H9 (cell line): ENCODE measurements at regions not wholly inside any gene's neighbourhood (a gene's known extent, or its start where the extent isn't known, plus 50 kb on each side); places are given as distances from the start of the nearest gene placed in this dataset.

Source experiments
- DNase-seq: peaks from one replicate; pipeline ENCODE4 v3.0.0-alpha.2; 2017
- H2AFZ ChIP-seq: one replicate; pipeline ENCODE4 v1.6.1; 2013; ENCODE audit warnings: mild to moderate bottlenecking, low read length, control low read depth, moderate library complexity
- H2AK5ac ChIP-seq: 2 replicates; pipeline ENCODE4 v1.6.1; 2013; ENCODE audit warnings: low read length, control low read depth, mixed read lengths; ENCODE audit not compliant: insufficient read length
- H2BK120ac ChIP-seq: one replicate; pipeline ENCODE4 v1.6.1; 2013; ENCODE audit warnings: low read depth, mild to moderate bottlenecking, low read length, control low read depth, inconsistent platforms; ENCODE audit not compliant: poor library complexity, severe bottlenecking
- H2BK12ac ChIP-seq: 2 replicates; pipeline ENCODE4 v1.6.1; 2013; ENCODE audit warnings: low read length, control low read depth, mixed read lengths, low read depth; ENCODE audit not compliant: insufficient read length
- H2BK15ac ChIP-seq: 2 replicates; pipeline ENCODE4 v1.6.1; 2013; ENCODE audit warnings: low read depth, low read length, control low read depth
- H2BK20ac ChIP-seq: one replicate; pipeline ENCODE4 v1.6.1; 2013; ENCODE audit warnings: low read depth, mild to moderate bottlenecking, low read length, control low read depth, inconsistent platforms; ENCODE audit not compliant: poor library complexity, severe bottlenecking
- H2BK5ac ChIP-seq: 2 replicates; pipeline ENCODE4 v1.6.1; 2013; ENCODE audit warnings: low read length, control low read depth, mixed read lengths; ENCODE audit not compliant: insufficient read length
- H3K14ac ChIP-seq: 2 replicates; pipeline ENCODE4 v1.6.1; 2013; ENCODE audit warnings: low read length, control low read depth; ENCODE audit not compliant: insufficient read depth
- H3K18ac ChIP-seq: 2 replicates; pipeline ENCODE4 v1.6.1; 2013; ENCODE audit warnings: low read depth, mild to moderate bottlenecking, mixed read lengths, low read length, control low read depth; ENCODE audit not compliant: insufficient read length
- H3K23ac ChIP-seq: 2 replicates; pipeline ENCODE4 v1.6.1; 2013; ENCODE audit warnings: low read length, control low read depth, mixed read lengths, low read depth; ENCODE audit not compliant: insufficient read length
- H3K23me2 ChIP-seq: 2 replicates; pipeline ENCODE4 v1.6.1; 2013; ENCODE audit warnings: low read depth, mild to moderate bottlenecking, mixed read lengths, low read length, control low read depth; ENCODE audit not compliant: insufficient read length, poor library complexity, severe bottlenecking
- H3K27ac ChIP-seq: 2 replicates; pipeline ENCODE4 v1.5.1; 2013; ENCODE audit warnings: low read length, control low read depth, mixed read lengths, low read depth; ENCODE audit not compliant: insufficient read length
- H3K27me3 ChIP-seq: 2 replicates; pipeline ENCODE4 v1.6.1; 2013; ENCODE audit warnings: low read length, control low read depth, inconsistent platforms; ENCODE audit not compliant: insufficient read depth
- H3K4ac ChIP-seq: 2 replicates; pipeline ENCODE4 v1.6.1; 2013; ENCODE audit warnings: low read depth, mild to moderate bottlenecking, control low read depth, inconsistent platforms, low read length, moderate library complexity
- H3K4me1 ChIP-seq: 2 replicates; pipeline ENCODE4 v1.6.1; 2013; ENCODE audit warnings: low read length, control low read depth, inconsistent platforms; ENCODE audit not compliant: insufficient read depth
- H3K4me2 ChIP-seq: 2 replicates; pipeline ENCODE4 v1.6.1; 2013; ENCODE audit warnings: low read length, control low read depth, mixed read lengths; ENCODE audit not compliant: insufficient read length, insufficient read depth
- H3K56ac ChIP-seq: 2 replicates; pipeline ENCODE4 v1.6.1; 2013; ENCODE audit warnings: low read depth, mild to moderate bottlenecking, mixed read lengths, low read length, control low read depth; ENCODE audit not compliant: insufficient read length
- H3K79me1 ChIP-seq: 2 replicates; pipeline ENCODE4 v1.6.1; 2013; ENCODE audit warnings: low read depth, mild to moderate bottlenecking, moderate library complexity, low read length, control low read depth, inconsistent platforms; ENCODE audit not compliant: insufficient read depth, poor library complexity, severe bottlenecking
- H3K79me2 ChIP-seq: 2 replicates; pipeline ENCODE4 v1.6.1; 2013; ENCODE audit warnings: low read length, control low read depth, inconsistent platforms; ENCODE audit not compliant: insufficient read depth
- H3K9ac ChIP-seq: 2 replicates; pipeline ENCODE4 v1.6.1; 2013; ENCODE audit warnings: low read length, control low read depth, mixed read lengths; ENCODE audit not compliant: insufficient read length; ENCODE audit errors: extremely low read depth
- H3K9me3 ChIP-seq: one replicate; pipeline ENCODE4 v1.6.1; 2013; ENCODE audit warnings: low read depth, low read length, inconsistent platforms; ENCODE audit not compliant: control insufficient read depth
- H3T11ph ChIP-seq: one replicate; pipeline ENCODE4 v1.6.1; 2013; ENCODE audit warnings: mild to moderate bottlenecking, low read length, control low read depth, inconsistent platforms
- H4K20me1 ChIP-seq: one replicate; pipeline ENCODE4 v1.6.1; 2013; ENCODE audit not compliant: control insufficient read depth, insufficient read length, insufficient read depth
- H4K5ac ChIP-seq: 2 replicates; pipeline ENCODE4 v1.6.1; 2013; ENCODE audit warnings: low read depth, mild to moderate bottlenecking, mixed read lengths, low read length, control low read depth; ENCODE audit not compliant: insufficient read length
- H4K8ac ChIP-seq: replicated peaks from 2 replicates; pipeline ENCODE4 v1.6.1; 2013; ENCODE audit warnings: low read length, control low read depth, mixed read lengths, low read depth; ENCODE audit not compliant: insufficient read length
- H4K91ac ChIP-seq: 2 replicates; pipeline ENCODE4 v1.6.1; 2013; ENCODE audit warnings: low read depth, mild to moderate bottlenecking, moderate library complexity, mixed read lengths, low read length, control low read depth; ENCODE audit not compliant: insufficient read length
- H3K27ac Mint-ChIP-seq, 3 experiments: 2 replicates in 2 of 3; 3 replicates in 1 of 3; pipeline ENCODE4 v1.8.0; 2020 to 2021; ENCODE audit warnings: mixed read lengths in 3 of 3, mild to moderate bottlenecking in 1 of 3, moderate library complexity in 1 of 3
- H3K27me3 Mint-ChIP-seq: 2 replicates; pipeline ENCODE4 v1.8.0; 2021; ENCODE audit warnings: low read depth, mild to moderate bottlenecking, moderate library complexity, mixed read lengths
- H3K36me3 Mint-ChIP-seq, 3 experiments: 2 replicates in 2 of 3; 3 replicates in 1 of 3; pipeline ENCODE4 v1.8.0; 2020 to 2021; ENCODE audit warnings: low read depth in 3 of 3, mixed read lengths in 3 of 3; ENCODE audit not compliant: insufficient read depth in 1 of 3
- H3K4me1 Mint-ChIP-seq, 2 experiments: 2 replicates each; pipeline ENCODE4 v1.8.0; 2020; ENCODE audit warnings: mixed read lengths in 2 of 2
- H3K4me3 Mint-ChIP-seq, 2 experiments: 2 replicates in 1 of 2; 3 replicates in 1 of 2; pipeline ENCODE4 v1.8.0; 2020 to 2021; ENCODE audit warnings: mild to moderate bottlenecking in 2 of 2, mixed read lengths in 2 of 2, moderate library complexity in 1 of 2
- H3K9me3 Mint-ChIP-seq, 2 experiments: 2 replicates in 1 of 2; 3 replicates in 1 of 2; pipeline ENCODE4 v1.8.0; 2020; ENCODE audit warnings: mild to moderate bottlenecking in 2 of 2, mixed read lengths in 2 of 2, moderate library complexity in 1 of 2
- WGBS: extraction: QIAGEN DNeasy Blood & Tissue Kit; methylation state at CpG from one replicate; pipeline ENCODE4 v1.1.7; 2013; ENCODE audit warnings: missing lambda C conversion rate, low lambda C conversion rate, mixed read lengths; ENCODE audit not compliant: insufficient read length; ENCODE audit errors: extremely low coverage; 5-methylcytosine and 5-hydroxymethylcytosine counted together
- TF ChIP-seq, protein P1 (sequence below): fragments of 200-600 bp; sonication (generic); conservative IDR thresholded peaks from 3 replicates; pipeline ENCODE4 v1.8.0; 2021; ENCODE audit warnings: antibody characterized with exemption, mild to moderate bottlenecking

DNA sequence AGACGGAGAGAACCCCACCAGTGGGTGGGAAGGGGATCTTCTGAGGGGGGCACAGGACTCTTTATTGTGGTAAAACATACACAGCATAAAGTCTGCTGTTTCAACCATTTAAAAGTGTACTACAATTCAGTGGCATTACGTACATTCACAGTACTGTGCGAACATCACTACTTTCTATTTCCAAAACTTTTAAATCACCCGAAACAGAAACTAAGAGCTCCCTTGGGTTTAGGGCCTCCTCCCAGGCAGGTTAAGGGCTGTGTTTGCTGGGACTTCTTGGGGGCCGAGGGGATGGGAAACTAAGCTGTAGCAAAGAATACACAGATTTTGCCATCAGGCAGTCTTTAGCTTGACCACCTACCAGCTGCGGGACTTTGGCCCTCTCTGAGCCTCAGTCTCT is 242.0 kb downstream of the HAUS1 start:
- H3T11ph ChIP-seq: no peak overlapping the region
- no peak overlapping the region for H2BK5ac ChIP-seq
- no peaks in the 10 kb centered on the region for H3K23me2 ChIP-seq
- no peaks in the 10 kb centered on the region for H4K20me1 ChIP-seq
- no peaks in the 10 kb centered on the region for H3K9me3 ChIP-seq
- H3K27ac ChIP-seq: no peak overlapping the region
- H3K23ac ChIP-seq: no peak overlapping the region
- no peak overlapping the region for H4K91ac ChIP-seq
- H3K27me3 ChIP-seq: no peaks in the 10 kb centered on the region
- H3K4me1 Mint-ChIP-seq: peaks cover 14 to 32% of the 10 kb centered on the region in 2 experiments
- no peak overlapping the region for H2BK15ac ChIP-seq
- no peak overlapping the region for H2BK20ac ChIP-seq
- no peak for DNase-seq
- no peaks in the 10 kb centered on the region for H3K79me1 ChIP-seq
- no peak overlapping the region for H3K18ac ChIP-seq
- no peak overlapping the region for H4K8ac ChIP-seq
- no peak overlapping the region for H4K5ac ChIP-seq
- no peak overlapping the region for H3K14ac ChIP-seq
- H3K79me2 ChIP-seq: no peaks in the 10 kb centered on the region
- peaks cover 1% of the 10 kb centered on the region; the same call in 1 of the 2 replicates for H3K27me3 Mint-ChIP-seq
- no peaks in the 10 kb centered on the region for H3K9me3 Mint-ChIP-seq
- no peak overlapping the region for H3K9ac ChIP-seq
- no peak overlapping the region for H3K56ac ChIP-seq
- H3K4me3 Mint-ChIP-seq: no peak overlapping the region
- no peak overlapping the region for H2AFZ ChIP-seq
- H2BK12ac ChIP-seq: no peak overlapping the region
- no peak overlapping the region for H2BK120ac ChIP-seq
- H3K4me2 ChIP-seq: no peak overlapping the region
- TF ChIP-seq, protein P1, sequence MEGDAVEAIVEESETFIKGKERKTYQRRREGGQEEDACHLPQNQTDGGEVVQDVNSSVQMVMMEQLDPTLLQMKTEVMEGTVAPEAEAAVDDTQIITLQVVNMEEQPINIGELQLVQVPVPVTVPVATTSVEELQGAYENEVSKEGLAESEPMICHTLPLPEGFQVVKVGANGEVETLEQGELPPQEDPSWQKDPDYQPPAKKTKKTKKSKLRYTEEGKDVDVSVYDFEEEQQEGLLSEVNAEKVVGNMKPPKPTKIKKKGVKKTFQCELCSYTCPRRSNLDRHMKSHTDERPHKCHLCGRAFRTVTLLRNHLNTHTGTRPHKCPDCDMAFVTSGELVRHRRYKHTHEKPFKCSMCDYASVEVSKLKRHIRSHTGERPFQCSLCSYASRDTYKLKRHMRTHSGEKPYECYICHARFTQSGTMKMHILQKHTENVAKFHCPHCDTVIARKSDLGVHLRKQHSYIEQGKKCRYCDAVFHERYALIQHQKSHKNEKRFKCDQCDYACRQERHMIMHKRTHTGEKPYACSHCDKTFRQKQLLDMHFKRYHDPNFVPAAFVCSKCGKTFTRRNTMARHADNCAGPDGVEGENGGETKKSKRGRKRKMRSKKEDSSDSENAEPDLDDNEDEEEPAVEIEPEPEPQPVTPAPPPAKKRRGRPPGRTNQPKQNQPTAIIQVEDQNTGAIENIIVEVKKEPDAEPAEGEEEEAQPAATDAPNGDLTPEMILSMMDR: no peak
- no peak overlapping the region for H3K4ac ChIP-seq
- H3K27ac Mint-ChIP-seq: peak overlapping the region in 2 of 3 experiments; percentile 12 to 25; a peak in 3 of 7 replicates
- no peaks in the 10 kb centered on the region; a peak in 1 of 7 replicates for H3K36me3 Mint-ChIP-seq
- no peak overlapping the region for H2AK5ac ChIP-seq
- peaks cover 3% of the 10 kb centered on the region; the same call in 1 of the 2 replicates for H3K4me1 ChIP-seq
- no CpG with 5 or more reads among the region's 6 CpGs for WGBS
